ENCODE measurements at regions not wholly inside any gene's neighbourhood (a gene's known extent, or its start where the extent isn't known, plus 50 kb on each side); places are given as distances from the start of the nearest gene placed in this dataset.

DNA sequence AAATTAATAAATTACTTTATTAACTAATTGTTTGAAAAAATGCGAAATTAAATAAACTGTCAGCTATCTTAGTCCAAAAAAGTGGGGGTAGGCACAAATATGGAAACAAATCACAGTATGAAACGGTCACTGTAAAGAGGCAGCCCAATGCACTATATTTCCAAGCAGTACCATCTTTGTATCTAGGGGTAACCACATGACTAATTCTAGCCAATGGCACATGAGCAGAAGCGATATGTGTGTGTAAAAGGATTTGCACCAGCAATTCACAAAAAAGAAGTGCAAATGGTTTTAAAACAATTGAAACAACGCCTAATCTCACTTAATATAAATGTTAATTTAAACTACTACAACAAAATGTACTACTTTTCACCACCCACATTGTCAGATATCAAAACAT is 129.5 kb upstream of the PRNP start:
- Histone ChIP-seq H3K4me1 (ENCODE audit: insufficient read depth, low read length, poor library complexity, severe bottlenecking) (no peaks in the 10 kb centered on the region), H3K27ac (ENCODE audit: low read depth, low read length, poor library complexity, severe bottlenecking) (no peak overlapping the region), H4K20me1 (ENCODE audit: insufficient read depth, low read length) (no peaks in the 10 kb centered on the region), H3K4me3 (ENCODE audit: low read depth, low read length, poor library complexity, severe bottlenecking) (no peak overlapping the region), H3K4me2 (ENCODE audit: low read length) (no peak overlapping the region), H2AFZ (ENCODE audit: low read length) (no peak overlapping the region), H3K79me2 (ENCODE audit: insufficient read depth, low read depth, low read length) (no peaks in the 10 kb centered on the region), H3K36me3 (ENCODE audit: insufficient read depth, low read length) (no peaks in the 10 kb centered on the region), H3K9me2 (ENCODE audit: insufficient read depth, low read length) (no peaks in the 10 kb centered on the region), H3K9me3 (ENCODE audit: low read length) (no peaks in the 10 kb centered on the region)
- TF ChIP-seq, protein P1, sequence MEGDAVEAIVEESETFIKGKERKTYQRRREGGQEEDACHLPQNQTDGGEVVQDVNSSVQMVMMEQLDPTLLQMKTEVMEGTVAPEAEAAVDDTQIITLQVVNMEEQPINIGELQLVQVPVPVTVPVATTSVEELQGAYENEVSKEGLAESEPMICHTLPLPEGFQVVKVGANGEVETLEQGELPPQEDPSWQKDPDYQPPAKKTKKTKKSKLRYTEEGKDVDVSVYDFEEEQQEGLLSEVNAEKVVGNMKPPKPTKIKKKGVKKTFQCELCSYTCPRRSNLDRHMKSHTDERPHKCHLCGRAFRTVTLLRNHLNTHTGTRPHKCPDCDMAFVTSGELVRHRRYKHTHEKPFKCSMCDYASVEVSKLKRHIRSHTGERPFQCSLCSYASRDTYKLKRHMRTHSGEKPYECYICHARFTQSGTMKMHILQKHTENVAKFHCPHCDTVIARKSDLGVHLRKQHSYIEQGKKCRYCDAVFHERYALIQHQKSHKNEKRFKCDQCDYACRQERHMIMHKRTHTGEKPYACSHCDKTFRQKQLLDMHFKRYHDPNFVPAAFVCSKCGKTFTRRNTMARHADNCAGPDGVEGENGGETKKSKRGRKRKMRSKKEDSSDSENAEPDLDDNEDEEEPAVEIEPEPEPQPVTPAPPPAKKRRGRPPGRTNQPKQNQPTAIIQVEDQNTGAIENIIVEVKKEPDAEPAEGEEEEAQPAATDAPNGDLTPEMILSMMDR (conservative IDR thresholded peaks at IDR 0.05; ENCODE audit: low read length), result no peak
- no peak for TF ChIP-seq EZH2phosphoT487 (IDR thresholded peaks at IDR 0.05; ENCODE audit: borderline replicate concordance, low read depth, low read length)
- DNase-seq (ENCODE audit: low spot score), result no peak
- BruUV-seq (replicated peaks), result no TSS peak
- intact Hi-C loops (cut with micrococcal nuclease; ENCODE audit: unreplicated experiment), result no loop called here
- ChIA-PET POLR2A (interaction anchor here (0.6 kb wide), 2 partner anchors 179 to 1660 kb away, joined by 3 to 5 read pairs; no protein-coding TSS in a partner anchor), CTCF (ENCODE audit: unreplicated experiment) (no interaction called here)

GRCh38 chr20:4555188-4555890 is 130.9 kb upstream of the PRNP start:
- Histone ChIP-seq H3K4me2 (ENCODE audit: low read length) (no peak overlapping the region), H3K4me1 (ENCODE audit: insufficient read depth, low read length, poor library complexity, severe bottlenecking) (no peaks in the 10 kb centered on the region), H3K27ac (ENCODE audit: low read depth, low read length, poor library complexity, severe bottlenecking) (no peak overlapping the region), H4K20me1 (ENCODE audit: insufficient read depth, low read length) (no peaks in the 10 kb centered on the region), H3K9me3 (ENCODE audit: low read length) (no peaks in the 10 kb centered on the region), H3K36me3 (ENCODE audit: insufficient read depth, low read length) (no peaks in the 10 kb centered on the region), H3K4me3 (ENCODE audit: low read depth, low read length, poor library complexity, severe bottlenecking) (no peak overlapping the region), H3K9me2 (ENCODE audit: insufficient read depth, low read length) (no peaks in the 10 kb centered on the region), H3K79me2 (ENCODE audit: insufficient read depth, low read depth, low read length) (no peaks in the 10 kb centered on the region), H2AFZ (ENCODE audit: low read length) (no peak overlapping the region)
- ChIA-PET POLR2A (no interaction called here), CTCF (ENCODE audit: unreplicated experiment) (no interaction called here)
- DNase-seq (ENCODE audit: low spot score), result no peak
- TF ChIP-seq EZH2phosphoT487 (IDR thresholded peaks at IDR 0.05; ENCODE audit: borderline replicate concordance, low read depth, low read length), result no peak
- TF ChIP-seq, protein P1 (conservative IDR thresholded peaks at IDR 0.05; ENCODE audit: low read length), result no peak
- BruUV-seq (replicated peaks), result no TSS peak
- intact Hi-C loops (cut with micrococcal nuclease; ENCODE audit: unreplicated experiment), result no loop called here

- Histone ChIP-seq H3K79me2 (ENCODE audit: insufficient read depth, low read depth, low read length) (no peaks in the 10 kb centered on the region), H2AFZ (ENCODE audit: low read length) (no peak overlapping the region), H3K9me3 (ENCODE audit: low read length) (no peaks in the 10 kb centered on the region), H4K20me1 (ENCODE audit: insufficient read depth, low read length) (no peaks in the 10 kb centered on the region), H3K4me3 (ENCODE audit: low read depth, low read length, poor library complexity, severe bottlenecking) (no peak overlapping the region), H3K4me2 (ENCODE audit: low read length) (no peak overlapping the region), H3K36me3 (ENCODE audit: insufficient read depth, low read length) (no peaks in the 10 kb centered on the region), H3K4me1 (ENCODE audit: insufficient read depth, low read length, poor library complexity, severe bottlenecking) (no peaks in the 10 kb centered on the region), H3K9me2 (ENCODE audit: insufficient read depth, low read length) (no peaks in the 10 kb centered on the region), H3K27ac (ENCODE audit: low read depth, low read length, poor library complexity, severe bottlenecking) (no peak overlapping the region)
- no peak for DNase-seq (ENCODE audit: low spot score)
- no TSS peak for BruUV-seq (replicated peaks)
- ChIA-PET CTCF (ENCODE audit: unreplicated experiment) (no interaction called here), POLR2A (interaction anchor here (0.6 kb wide), 1 partner anchor 951 kb away, joined by 6 read pairs; no protein-coding TSS in a partner anchor)
- no peak for TF ChIP-seq EZH2phosphoT487 (IDR thresholded peaks at IDR 0.05; ENCODE audit: borderline replicate concordance, low read depth, low read length)
- TF ChIP-seq, protein P1 (conservative IDR thresholded peaks at IDR 0.05; ENCODE audit: low read length), result no peak
- intact Hi-C loops (cut with micrococcal nuclease; ENCODE audit: unreplicated experiment), result no loop called here
Observed at GRCh38 chr20:4554346-4554745, 131.9 kb upstream of the PRNP start.
